ENCODE measurements at regions not wholly inside any gene's neighbourhood (a gene's known extent, or its start where the extent isn't known, plus 50 kb on each side); places are given as distances from the start of the nearest gene placed in this dataset.
"Not testable (repeated sequence)": the region's sequence is repeated elsewhere in the genome, so short reads cannot be mapped to it uniquely, and the experiment has no call there.

GRCh38 chr1:242985096-242985495 is 270.0 kb downstream of the CEP170 start:
- TF ChIP-seq, protein P1, sequence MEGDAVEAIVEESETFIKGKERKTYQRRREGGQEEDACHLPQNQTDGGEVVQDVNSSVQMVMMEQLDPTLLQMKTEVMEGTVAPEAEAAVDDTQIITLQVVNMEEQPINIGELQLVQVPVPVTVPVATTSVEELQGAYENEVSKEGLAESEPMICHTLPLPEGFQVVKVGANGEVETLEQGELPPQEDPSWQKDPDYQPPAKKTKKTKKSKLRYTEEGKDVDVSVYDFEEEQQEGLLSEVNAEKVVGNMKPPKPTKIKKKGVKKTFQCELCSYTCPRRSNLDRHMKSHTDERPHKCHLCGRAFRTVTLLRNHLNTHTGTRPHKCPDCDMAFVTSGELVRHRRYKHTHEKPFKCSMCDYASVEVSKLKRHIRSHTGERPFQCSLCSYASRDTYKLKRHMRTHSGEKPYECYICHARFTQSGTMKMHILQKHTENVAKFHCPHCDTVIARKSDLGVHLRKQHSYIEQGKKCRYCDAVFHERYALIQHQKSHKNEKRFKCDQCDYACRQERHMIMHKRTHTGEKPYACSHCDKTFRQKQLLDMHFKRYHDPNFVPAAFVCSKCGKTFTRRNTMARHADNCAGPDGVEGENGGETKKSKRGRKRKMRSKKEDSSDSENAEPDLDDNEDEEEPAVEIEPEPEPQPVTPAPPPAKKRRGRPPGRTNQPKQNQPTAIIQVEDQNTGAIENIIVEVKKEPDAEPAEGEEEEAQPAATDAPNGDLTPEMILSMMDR (IDR thresholded peaks at IDR 0.05 in 2 of 3, conservative IDR thresholded peaks at IDR 0.05 in 1 of 3; ENCODE audit: insufficient read depth in 2 of 3, low read depth in 1 of 3, low read length in 3 of 3) = not testable (repeated sequence)
- TF ChIP-seq SREBF1 (IDR thresholded peaks at IDR 0.05; ENCODE audit: borderline replicate concordance, low read depth, low read length); ZNF695 (CRISPR knock-in tag; IDR thresholded peaks at IDR 0.05); IRF1 (CRISPR knock-in tag; IDR thresholded peaks at IDR 0.05; ENCODE audit: borderline replicate concordance); POLR2A (conservative IDR thresholded peaks at IDR 0.05); IRF2 (CRISPR knock-in tag; IDR thresholded peaks at IDR 0.05); MYC (IDR thresholded peaks at IDR 0.05; ENCODE audit: low read depth, low read length); MYC (CRISPR knock-in tag; IDR thresholded peaks at IDR 0.05; ENCODE audit: borderline replicate concordance, low read depth); SPI1 (IDR thresholded peaks at IDR 0.05; ENCODE audit: borderline replicate concordance, low read depth, low read length); TEAD1 (CRISPR knock-in tag; IDR thresholded peaks at IDR 0.05); NONO (IDR thresholded peaks at IDR 0.05; ENCODE audit: low read depth in 2 of 2, low read length in 1 of 2): not testable (repeated sequence)
- TF ChIP-seq, protein P2, sequence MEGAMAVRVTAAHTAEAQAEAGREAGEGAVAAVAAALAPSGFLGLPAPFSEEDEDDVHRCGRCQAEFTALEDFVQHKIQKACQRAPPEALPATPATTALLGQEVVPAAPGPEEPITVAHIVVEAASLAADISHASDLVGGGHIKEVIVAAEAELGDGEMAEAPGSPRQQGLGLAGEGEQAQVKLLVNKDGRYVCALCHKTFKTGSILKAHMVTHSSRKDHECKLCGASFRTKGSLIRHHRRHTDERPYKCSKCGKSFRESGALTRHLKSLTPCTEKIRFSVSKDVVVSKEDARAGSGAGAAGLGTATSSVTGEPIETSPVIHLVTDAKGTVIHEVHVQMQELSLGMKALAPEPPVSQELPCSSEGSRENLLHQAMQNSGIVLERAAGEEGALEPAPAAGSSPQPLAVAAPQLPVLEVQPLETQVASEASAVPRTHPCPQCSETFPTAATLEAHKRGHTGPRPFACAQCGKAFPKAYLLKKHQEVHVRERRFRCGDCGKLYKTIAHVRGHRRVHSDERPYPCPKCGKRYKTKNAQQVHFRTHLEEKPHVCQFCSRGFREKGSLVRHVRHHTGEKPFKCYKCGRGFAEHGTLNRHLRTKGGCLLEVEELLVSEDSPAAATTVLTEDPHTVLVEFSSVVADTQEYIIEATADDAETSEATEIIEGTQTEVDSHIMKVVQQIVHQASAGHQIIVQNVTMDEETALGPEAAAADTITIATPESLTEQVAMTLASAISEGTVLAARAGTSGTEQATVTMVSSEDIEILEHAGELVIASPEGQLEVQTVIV (CRISPR knock-in tag; IDR thresholded peaks at IDR 0.05; ENCODE audit: borderline replicate concordance) = not testable (repeated sequence)
- TF ChIP-seq, protein P3, sequence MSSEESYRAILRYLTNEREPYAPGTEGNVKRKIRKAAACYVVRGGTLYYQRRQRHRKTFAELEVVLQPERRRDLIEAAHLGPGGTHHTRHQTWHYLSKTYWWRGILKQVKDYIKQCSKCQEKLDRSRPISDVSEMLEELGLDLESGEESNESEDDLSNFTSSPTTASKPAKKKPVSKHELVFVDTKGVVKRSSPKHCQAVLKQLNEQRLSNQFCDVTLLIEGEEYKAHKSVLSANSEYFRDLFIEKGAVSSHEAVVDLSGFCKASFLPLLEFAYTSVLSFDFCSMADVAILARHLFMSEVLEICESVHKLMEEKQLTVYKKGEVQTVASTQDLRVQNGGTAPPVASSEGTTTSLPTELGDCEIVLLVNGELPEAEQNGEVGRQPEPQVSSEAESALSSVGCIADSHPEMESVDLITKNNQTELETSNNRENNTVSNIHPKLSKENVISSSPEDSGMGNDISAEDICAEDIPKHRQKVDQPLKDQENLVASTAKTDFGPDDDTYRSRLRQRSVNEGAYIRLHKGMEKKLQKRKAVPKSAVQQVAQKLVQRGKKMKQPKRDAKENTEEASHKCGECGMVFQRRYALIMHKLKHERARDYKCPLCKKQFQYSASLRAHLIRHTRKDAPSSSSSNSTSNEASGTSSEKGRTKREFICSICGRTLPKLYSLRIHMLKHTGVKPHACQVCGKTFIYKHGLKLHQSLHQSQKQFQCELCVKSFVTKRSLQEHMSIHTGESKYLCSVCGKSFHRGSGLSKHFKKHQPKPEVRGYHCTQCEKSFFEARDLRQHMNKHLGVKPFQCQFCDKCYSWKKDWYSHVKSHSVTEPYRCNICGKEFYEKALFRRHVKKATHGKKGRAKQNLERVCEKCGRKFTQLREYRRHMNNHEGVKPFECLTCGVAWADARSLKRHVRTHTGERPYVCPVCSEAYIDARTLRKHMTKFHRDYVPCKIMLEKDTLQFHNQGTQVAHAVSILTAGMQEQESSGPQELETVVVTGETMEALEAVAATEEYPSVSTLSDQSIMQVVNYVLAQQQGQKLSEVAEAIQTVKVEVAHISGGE (CRISPR knock-in tag; IDR thresholded peaks at IDR 0.05) = not testable (repeated sequence)
- TF ChIP-seq, protein P4, sequence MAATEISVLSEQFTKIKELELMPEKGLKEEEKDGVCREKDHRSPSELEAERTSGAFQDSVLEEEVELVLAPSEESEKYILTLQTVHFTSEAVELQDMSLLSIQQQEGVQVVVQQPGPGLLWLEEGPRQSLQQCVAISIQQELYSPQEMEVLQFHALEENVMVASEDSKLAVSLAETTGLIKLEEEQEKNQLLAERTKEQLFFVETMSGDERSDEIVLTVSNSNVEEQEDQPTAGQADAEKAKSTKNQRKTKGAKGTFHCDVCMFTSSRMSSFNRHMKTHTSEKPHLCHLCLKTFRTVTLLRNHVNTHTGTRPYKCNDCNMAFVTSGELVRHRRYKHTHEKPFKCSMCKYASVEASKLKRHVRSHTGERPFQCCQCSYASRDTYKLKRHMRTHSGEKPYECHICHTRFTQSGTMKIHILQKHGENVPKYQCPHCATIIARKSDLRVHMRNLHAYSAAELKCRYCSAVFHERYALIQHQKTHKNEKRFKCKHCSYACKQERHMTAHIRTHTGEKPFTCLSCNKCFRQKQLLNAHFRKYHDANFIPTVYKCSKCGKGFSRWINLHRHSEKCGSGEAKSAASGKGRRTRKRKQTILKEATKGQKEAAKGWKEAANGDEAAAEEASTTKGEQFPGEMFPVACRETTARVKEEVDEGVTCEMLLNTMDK (IDR thresholded peaks at IDR 0.05; ENCODE audit: borderline replicate concordance, insufficient read depth, low read depth, low read length, poor library complexity, severe bottlenecking) = not testable (repeated sequence)

All from K562 (cell line).